ENCODE measurements at regions not wholly inside any gene's neighbourhood (a gene's known extent, or its start where the extent isn't known, plus 50 kb on each side); places are given as distances from the start of the nearest gene placed in this dataset.

- TF ChIP-seq ZNF282 (IDR thresholded peaks at IDR 0.05; ENCODE audit: partially characterized antibody) (no peak), SUZ12 (IDR thresholded peaks at IDR 0.05; ENCODE audit: low read depth, low read length) (no peak), IRF1 (CRISPR knock-in tag; IDR thresholded peaks at IDR 0.05; ENCODE audit: low read depth) (no peak), ZNF747 (CRISPR knock-in tag; IDR thresholded peaks at IDR 0.05; ENCODE audit: borderline replicate concordance) (no peak)
These were observed 551.9 kb downstream of the PRELID2 start (continued) for GRCh38 chr5:145283141-145283810.

- no peak overlapping the region for H3K4me2 ChIP-seq (ENCODE audit: low read depth, low read length)
- no peak overlapping the region for H3K27ac ChIP-seq (ENCODE audit: extremely low read length, insufficient read depth, low read length)
- BruUV-seq (replicated peaks): no TSS peak
- no peaks in the 10 kb centered on the region for H3K9me3 ChIP-seq (ENCODE audit: low read length)
- H3K4me3 ChIP-seq (replicated peaks in 1 of 3; ENCODE audit: insufficient read depth in 1 of 3, low read depth in 2 of 3, low read length in 3 of 3): no peak overlapping the region
- 5% methylated on average over 2 of the region's 2 CpGs for WGBS (ENCODE audit: low lambda C conversion rate)
- DNase-seq (ENCODE audit: low spot score) (no peak), FAIRE-seq (no peak), ATAC-seq (no peak)
- intact Hi-C loops (cut with micrococcal nuclease; ENCODE audit: unreplicated experiment): no loop called here
- no peaks in the 10 kb centered on the region for H3K4me1 ChIP-seq (ENCODE audit: insufficient read depth, low read length)
- H3K36me3 ChIP-seq (replicated peaks in 1 of 2; ENCODE audit: control insufficient read depth in 1 of 2, insufficient read depth in 2 of 2, low read length in 2 of 2): no peaks in the 10 kb centered on the region
- in situ Hi-C loops (cut with HindIII; ENCODE audit: extremely low pct_ligation_motif_present, low pct_unique_long_range_greater_than_20kb): no loop called here
- H3K27me3 ChIP-seq (ENCODE audit: control insufficient read depth in 1 of 2, insufficient read depth in 2 of 2, low read length in 2 of 2): no peaks in the 10 kb centered on the region; a peak in 1 of 5 replicates
- POLR2A ChIA-PET: no interaction called here
- no peaks in the 10 kb centered on the region for H3K79me2 ChIP-seq (ENCODE audit: insufficient read depth, low read length)
- H4K20me1 ChIP-seq (ENCODE audit: insufficient read depth, low read length): no peaks in the 10 kb centered on the region
- H3K9ac ChIP-seq (ENCODE audit: insufficient read depth, low read depth, low read length): no peak overlapping the region
- no peak overlapping the region for H2AFZ ChIP-seq (ENCODE audit: low read length)
- CTCF ChIA-PET (ENCODE audit: low intra/inter-chr PET ratio, low total read pairs): no interaction called here
- TF ChIP-seq MAFG (CRISPR knock-in tag; IDR thresholded peaks at IDR 0.05): no peak
- no peak for TF ChIP-seq ARID2 (CRISPR knock-in tag; IDR thresholded peaks at IDR 0.05; ENCODE audit: borderline replicate concordance)
- no peak for TF ChIP-seq KLF15 (CRISPR knock-in tag; IDR thresholded peaks at IDR 0.05; ENCODE audit: borderline replicate concordance)
- TF ChIP-seq NFYB (CRISPR knock-in tag; IDR thresholded peaks at IDR 0.05): no peak
- no peak for TF ChIP-seq DRAP1 (CRISPR knock-in tag; IDR thresholded peaks at IDR 0.05)
- no peak for TF ChIP-seq ZNF530 (CRISPR knock-in tag; IDR thresholded peaks at IDR 0.05; ENCODE audit: low read depth)
- no peak for TF ChIP-seq POGZ (CRISPR knock-in tag; IDR thresholded peaks at IDR 0.05)
- no peak for TF ChIP-seq CSRNP1 (CRISPR knock-in tag; IDR thresholded peaks at IDR 0.05)
- no peak for TF ChIP-seq ZNF878 (CRISPR knock-in tag; IDR thresholded peaks at IDR 0.05)
- TF ChIP-seq ZNF484 (CRISPR knock-in tag; IDR thresholded peaks at IDR 0.05; ENCODE audit: borderline replicate concordance, low read depth): no peak
- TF ChIP-seq ZNF609 (CRISPR knock-in tag; IDR thresholded peaks at IDR 0.05; ENCODE audit: borderline replicate concordance): no peak
- no peak for TF ChIP-seq ZNF12 (CRISPR knock-in tag; IDR thresholded peaks at IDR 0.05)
These were observed 554.3 kb downstream of the PRELID2 start for GRCh38 chr5:145280806-145281205.

All from HepG2 (cell line).